Activated naive CD8-positive, alpha-beta T cell (primary cell): ENCODE measurements at regions not wholly inside any gene's neighbourhood (a gene's known extent, or its start where the extent isn't known, plus 50 kb on each side); places are given as distances from the start of the nearest gene placed in this dataset.

ENCODE experiments used
- H3K27ac Mint-ChIP-seq: one replicate; pipeline ENCODE4 v1.8.0; 2021; ENCODE audit warnings: mixed read lengths
- H3K27me3 Mint-ChIP-seq: one replicate; pipeline ENCODE4 v1.8.0; 2021; ENCODE audit warnings: mixed read lengths
- H3K36me3 Mint-ChIP-seq: one replicate; pipeline ENCODE4 v1.8.0; 2021; ENCODE audit warnings: mixed read lengths
- H3K4me1 Mint-ChIP-seq: one replicate; pipeline ENCODE4 v1.8.0; 2021; ENCODE audit warnings: low read depth, mixed read lengths
- H3K4me3 Mint-ChIP-seq: one replicate; pipeline ENCODE4 v1.8.0; 2021; ENCODE audit warnings: mild to moderate bottlenecking, mixed read lengths
- H3K9me3 Mint-ChIP-seq: one replicate; pipeline ENCODE4 v1.8.0; 2021; ENCODE audit warnings: low read depth, mixed read lengths

GRCh38 chr2:9765611-9766531, 77.4 kb upstream of the TAF1B start:
- H3K4me3 Mint-ChIP-seq = no peak overlapping the region
- peaks cover 11% of the 10 kb centered on the region for H3K4me1 Mint-ChIP-seq
- no peaks in the 10 kb centered on the region for H3K27me3 Mint-ChIP-seq
- no peaks in the 10 kb centered on the region for H3K9me3 Mint-ChIP-seq
- H3K27ac Mint-ChIP-seq = no peak overlapping the region
- no peaks in the 10 kb centered on the region for H3K36me3 Mint-ChIP-seq

GRCh38 chr2:9767656-9768281, 75.5 kb upstream of the TAF1B start:
- Mint-ChIP-seq H3K27ac (no peak overlapping the region), H3K27me3 (no peaks in the 10 kb centered on the region), H3K4me3 (no peak overlapping the region), H3K4me1 (peaks cover 7% of the 10 kb centered on the region), H3K9me3 (no peaks in the 10 kb centered on the region), H3K36me3 (no peaks in the 10 kb centered on the region)

GRCh38 chr2:9768388-9768787, 74.9 kb upstream of the TAF1B start:
- H3K4me1 Mint-ChIP-seq = peaks cover 7% of the 10 kb centered on the region
- no peak overlapping the region for H3K4me3 Mint-ChIP-seq
- no peaks in the 10 kb centered on the region for H3K36me3 Mint-ChIP-seq
- H3K27me3 Mint-ChIP-seq = no peaks in the 10 kb centered on the region
- H3K9me3 Mint-ChIP-seq = no peaks in the 10 kb centered on the region
- no peak overlapping the region for H3K27ac Mint-ChIP-seq

- no peaks in the 10 kb centered on the region for H3K36me3 Mint-ChIP-seq
- no peaks in the 10 kb centered on the region for H3K9me3 Mint-ChIP-seq
- no peak overlapping the region for H3K27ac Mint-ChIP-seq
Observed at GRCh38 chr2:9769171-9770005, 73.9 kb upstream of the TAF1B start.

GRCh38 chr2:9770006-9770307, 73.3 kb upstream of the TAF1B start:
- Mint-ChIP-seq H3K27me3 (no peaks in the 10 kb centered on the region), H3K36me3 (no peaks in the 10 kb centered on the region), H3K4me1 (peaks cover 7% of the 10 kb centered on the region), H3K4me3 (no peak overlapping the region), H3K9me3 (no peaks in the 10 kb centered on the region), H3K27ac (no peak overlapping the region)

More at GRCh38 chr2:9769171-9770005, 73.9 kb upstream of the TAF1B start:
- Mint-ChIP-seq H3K4me1 (peaks cover 7% of the 10 kb centered on the region), H3K4me3 (no peak overlapping the region), H3K27me3 (no peaks in the 10 kb centered on the region)

GRCh38 chr2:9770308-9771100, 72.8 kb upstream of the TAF1B start:
- H3K4me3 Mint-ChIP-seq = no peak overlapping the region
- peaks cover 7% of the 10 kb centered on the region for H3K4me1 Mint-ChIP-seq
- no peaks in the 10 kb centered on the region for H3K9me3 Mint-ChIP-seq
- H3K36me3 Mint-ChIP-seq = no peaks in the 10 kb centered on the region
- H3K27me3 Mint-ChIP-seq = no peaks in the 10 kb centered on the region
- H3K27ac Mint-ChIP-seq = no peak overlapping the region

- Mint-ChIP-seq H3K9me3 (no peaks in the 10 kb centered on the region), H3K27ac (no peak overlapping the region), H3K4me1 (peaks cover 7% of the 10 kb centered on the region), H3K36me3 (no peaks in the 10 kb centered on the region), H3K27me3 (no peaks in the 10 kb centered on the region), H3K4me3 (no peak overlapping the region)
Observed at GRCh38 chr2:9771101-9771449, 72.2 kb upstream of the TAF1B start.

- H3K27ac Mint-ChIP-seq = no peak overlapping the region
- no peak overlapping the region for H3K4me3 Mint-ChIP-seq
- H3K9me3 Mint-ChIP-seq = no peaks in the 10 kb centered on the region
- H3K27me3 Mint-ChIP-seq = no peaks in the 10 kb centered on the region
- H3K4me1 Mint-ChIP-seq = peaks cover 7% of the 10 kb centered on the region
- H3K36me3 Mint-ChIP-seq = no peaks in the 10 kb centered on the region
Observed at GRCh38 chr2:9771481-9772017, 71.7 kb upstream of the TAF1B start.

GRCh38 chr2:9772035-9772998, 71.0 kb upstream of the TAF1B start:
- Mint-ChIP-seq H3K4me1 (peaks cover 7% of the 10 kb centered on the region), H3K9me3 (no peaks in the 10 kb centered on the region), H3K36me3 (no peaks in the 10 kb centered on the region), H3K27me3 (no peaks in the 10 kb centered on the region), H3K4me3 (no peak overlapping the region), H3K27ac (no peak overlapping the region)

- Mint-ChIP-seq H3K36me3 (no peaks in the 10 kb centered on the region), H3K27me3 (no peaks in the 10 kb centered on the region), H3K27ac (no peak overlapping the region), H3K4me3 (no peak overlapping the region), H3K9me3 (no peaks in the 10 kb centered on the region), H3K4me1 (peaks cover 10% of the 10 kb centered on the region)
Observed at GRCh38 chr2:9772999-9773902, 70.0 kb upstream of the TAF1B start.

- H3K27me3 Mint-ChIP-seq = no peaks in the 10 kb centered on the region
- H3K4me3 Mint-ChIP-seq = no peak overlapping the region
- no peaks in the 10 kb centered on the region for H3K9me3 Mint-ChIP-seq
- H3K4me1 Mint-ChIP-seq = peaks cover 15% of the 10 kb centered on the region
- no peak overlapping the region for H3K27ac Mint-ChIP-seq
- no peaks in the 10 kb centered on the region for H3K36me3 Mint-ChIP-seq
Observed at GRCh38 chr2:9773903-9774239, 69.4 kb upstream of the TAF1B start.

GRCh38 chr2:9774266-9774665, 69.0 kb upstream of the TAF1B start:
- H3K4me3 Mint-ChIP-seq = no peak overlapping the region
- H3K36me3 Mint-ChIP-seq = no peaks in the 10 kb centered on the region
- H3K9me3 Mint-ChIP-seq = no peaks in the 10 kb centered on the region

GRCh38 chr2:9775351-9775750, 67.9 kb upstream of the TAF1B start:
- H3K4me3 Mint-ChIP-seq = no peak overlapping the region
- peaks cover 20% of the 10 kb centered on the region for H3K4me1 Mint-ChIP-seq
- no peaks in the 10 kb centered on the region for H3K36me3 Mint-ChIP-seq
- no peaks in the 10 kb centered on the region for H3K9me3 Mint-ChIP-seq
- no peaks in the 10 kb centered on the region for H3K27me3 Mint-ChIP-seq
- H3K27ac Mint-ChIP-seq = no peak overlapping the region

More at GRCh38 chr2:9774266-9774665, 69.0 kb upstream of the TAF1B start:
- peaks cover 16% of the 10 kb centered on the region for H3K4me1 Mint-ChIP-seq
- H3K27me3 Mint-ChIP-seq = no peaks in the 10 kb centered on the region
- no peak overlapping the region for H3K27ac Mint-ChIP-seq
